GM19467 (cell line): ENCODE measurements at regions not wholly inside any gene's neighbourhood (a gene's known extent, or its start where the extent isn't known, plus 50 kb on each side); places are given as distances from the start of the nearest gene placed in this dataset.

ENCODE experiments used
- ATAC-seq: cut with Tn5 transposase; IDR thresholded peaks from one replicate; pipeline ENCODE4 v1.9.1; 2021; ENCODE audit warnings: mild to moderate bottlenecking, moderate library complexity; ENCODE audit not compliant: unreplicated experiment

- no peak for ATAC-seq
Observed at GRCh38 chr13:64959276-64959675, 2270.9 kb downstream of the PCDH9 start.

- no peak for ATAC-seq
Observed at GRCh38 chr13:64958106-64958505, 2272.0 kb downstream of the PCDH9 start.

DNA sequence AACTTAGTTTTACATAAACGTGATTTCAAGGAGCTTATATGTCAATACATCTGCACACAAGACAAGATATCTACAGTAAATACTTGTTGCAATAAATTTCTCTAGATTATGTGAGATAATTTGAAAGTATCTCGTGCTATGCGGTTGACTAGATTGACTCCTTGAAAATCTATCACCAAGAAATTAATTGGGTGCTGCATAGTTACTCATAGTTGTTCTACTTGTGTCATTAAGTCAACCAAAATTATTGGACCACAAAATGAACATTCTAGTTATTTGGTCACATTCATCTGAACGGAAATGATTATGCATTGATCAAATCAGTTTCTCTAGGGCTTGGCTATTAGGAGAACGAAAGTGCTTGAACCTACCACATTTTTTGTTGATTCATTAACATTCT lies 2291.5 kb downstream of the PCDH9 start:
- no peak for ATAC-seq

GRCh38 chr13:64937302-64937701 lies 2292.8 kb downstream of the PCDH9 start:
- ATAC-seq, result no peak

DNA sequence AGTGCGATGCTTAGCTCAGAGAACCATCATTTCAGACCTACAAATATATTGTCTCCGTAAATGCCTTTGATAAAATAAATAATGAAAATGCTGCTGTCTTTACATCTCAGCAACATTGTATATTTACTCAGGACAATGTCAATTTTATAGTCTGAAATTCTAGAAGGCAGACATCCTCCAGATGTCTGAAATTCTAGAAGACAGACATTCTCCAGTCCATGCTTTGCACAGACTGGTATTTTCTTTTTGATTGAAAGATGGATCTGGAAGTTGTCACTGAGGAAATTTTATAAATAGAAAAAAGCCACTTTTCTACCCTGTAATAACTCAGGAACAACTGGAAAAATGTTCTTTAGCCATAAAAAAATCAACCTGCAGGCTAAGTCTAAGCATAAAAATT lies 2293.3 kb downstream of the PCDH9 start:
- ATAC-seq, result no peak

GRCh38 chr13:64935441-64935840 lies 2294.7 kb downstream of the PCDH9 start:
- ATAC-seq, result no peak

- no peak for ATAC-seq
Observed at GRCh38 chr13:64934569-64935362, 2295.4 kb downstream of the PCDH9 start.

GRCh38 chr13:64930636-64931035 lies 2299.5 kb downstream of the PCDH9 start:
- ATAC-seq, result no peak

DNA sequence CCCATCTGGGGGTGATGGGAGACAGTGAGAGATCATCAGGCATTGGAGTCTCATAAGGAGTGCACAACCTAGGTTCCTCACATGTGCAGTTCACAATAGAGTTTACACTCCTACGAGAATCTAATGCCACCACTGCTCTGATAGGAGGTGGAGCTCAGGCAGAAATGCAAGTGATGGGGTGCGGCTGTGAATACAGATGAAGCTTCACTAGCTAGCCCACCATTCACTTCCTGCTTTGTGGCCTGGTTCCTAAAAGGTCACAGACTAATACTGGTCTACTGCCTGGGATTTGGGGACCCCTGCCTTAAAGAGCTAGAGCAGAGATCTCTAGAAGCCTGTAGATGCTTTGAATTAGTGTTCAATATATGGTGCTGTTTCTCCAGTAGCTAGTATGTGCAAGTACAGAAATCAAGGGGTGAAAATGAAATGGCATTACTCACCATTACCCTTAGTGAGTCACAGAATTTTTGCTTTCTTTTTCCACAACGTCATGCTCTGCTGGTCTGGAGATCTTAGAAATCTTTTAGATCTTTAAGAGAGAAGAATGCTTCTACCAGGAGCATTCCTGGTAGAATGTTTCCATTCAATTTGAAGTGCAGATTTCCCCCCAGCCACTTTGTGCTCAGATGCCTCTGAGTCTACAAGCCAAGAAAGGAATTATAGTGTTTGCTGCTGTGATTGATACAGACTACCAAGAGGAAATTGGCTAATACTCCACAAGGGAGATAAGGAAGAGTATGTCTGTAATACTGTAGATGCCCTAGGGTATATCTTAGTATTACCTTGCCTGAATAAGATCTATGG lies 2301.2 kb downstream of the PCDH9 start:
- peak; percentile 53 for ATAC-seq

DNA sequence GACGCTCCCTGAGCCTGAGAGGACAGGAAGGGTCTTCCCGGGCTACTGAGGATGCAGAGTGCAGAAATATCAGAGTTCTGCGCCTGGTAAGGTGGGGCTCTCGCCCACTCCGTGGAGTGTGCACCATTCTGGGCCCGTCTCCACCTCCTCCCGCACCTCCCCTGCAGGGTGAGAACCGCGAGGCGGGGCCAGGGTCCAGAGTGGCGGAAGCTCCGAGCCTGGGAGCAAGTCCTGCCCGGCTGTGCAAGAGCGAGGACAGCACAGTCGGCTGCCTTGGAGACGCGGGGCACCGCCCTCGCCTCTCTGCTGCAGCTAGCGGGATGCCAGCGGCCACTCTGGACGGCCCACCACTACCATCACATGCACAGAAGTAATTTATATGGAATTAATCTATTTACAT lies 2304.4 kb downstream of the PCDH9 start:
- no peak for ATAC-seq

- no peak for ATAC-seq
Observed at GRCh38 chr13:64925284-64925683, 2304.9 kb downstream of the PCDH9 start.

DNA sequence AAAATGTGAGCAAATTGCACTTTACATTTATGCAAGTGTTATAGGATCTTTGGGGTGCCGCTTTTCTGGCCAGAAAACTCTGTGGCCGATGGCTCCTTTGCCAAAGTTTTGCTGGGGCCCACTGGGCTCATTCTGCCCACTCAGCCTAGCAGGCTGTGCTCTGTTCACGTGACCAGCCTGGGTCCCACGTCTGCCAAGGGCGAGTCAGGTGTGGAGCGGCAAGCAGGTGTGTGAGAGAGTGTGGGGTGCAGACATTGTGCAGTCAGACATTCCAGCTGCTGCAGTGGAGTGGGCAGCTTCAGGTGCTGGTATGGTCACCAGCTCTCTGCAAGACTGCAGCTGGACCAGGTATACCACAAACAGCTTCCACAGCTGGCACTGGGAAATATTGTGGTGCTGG lies 2305.7 kb downstream of the PCDH9 start:
- no peak for ATAC-seq

- ATAC-seq, result no peak
Observed at GRCh38 chr13:64917566-64917965, 2312.6 kb downstream of the PCDH9 start.

- ATAC-seq, result no peak
Observed at GRCh38 chr13:64912141-64912540, 2318.0 kb downstream of the PCDH9 start.

- ATAC-seq, result no peak
Observed at GRCh38 chr13:64910096-64910495, 2320.0 kb downstream of the PCDH9 start.

DNA sequence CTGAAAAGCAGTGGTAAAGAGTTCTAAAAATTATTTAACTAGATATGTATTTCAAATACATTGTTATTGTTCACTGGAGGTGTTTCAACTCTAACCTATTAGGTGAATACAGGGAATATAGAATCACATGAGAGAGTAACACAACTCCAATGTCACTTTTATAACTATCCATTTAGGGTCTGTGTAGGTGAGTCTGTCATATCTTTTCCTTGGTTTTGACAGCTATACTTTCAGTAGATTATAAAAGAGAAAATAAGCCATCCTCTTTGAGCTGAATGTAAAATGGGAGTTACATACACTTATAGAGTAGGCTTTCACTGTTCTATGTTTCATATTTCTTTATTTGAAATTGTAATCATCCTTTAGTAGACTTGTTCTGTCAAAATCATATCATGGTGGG lies 2321.0 kb downstream of the PCDH9 start:
- ATAC-seq, result no peak

DNA sequence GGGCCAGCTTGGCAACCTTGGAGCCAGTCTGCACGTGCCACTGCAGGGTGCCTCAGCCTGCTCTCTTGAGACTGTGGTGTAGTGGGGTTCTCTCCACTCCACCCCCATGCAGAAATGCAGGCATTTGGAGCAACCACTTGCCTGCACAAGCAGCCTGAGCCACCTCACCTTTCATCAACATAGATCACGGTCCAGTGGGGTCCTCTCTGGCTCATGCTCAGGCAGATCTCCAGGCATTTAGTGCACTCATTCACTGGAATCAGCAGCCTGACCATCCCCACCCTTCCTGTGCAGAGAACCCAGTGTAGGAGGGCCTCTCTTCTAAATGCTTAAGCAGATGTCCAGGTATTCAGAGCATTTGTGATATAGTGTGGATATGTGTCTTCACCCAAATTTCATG lies 2330.1 kb downstream of the PCDH9 start:
- no peak for ATAC-seq

DNA sequence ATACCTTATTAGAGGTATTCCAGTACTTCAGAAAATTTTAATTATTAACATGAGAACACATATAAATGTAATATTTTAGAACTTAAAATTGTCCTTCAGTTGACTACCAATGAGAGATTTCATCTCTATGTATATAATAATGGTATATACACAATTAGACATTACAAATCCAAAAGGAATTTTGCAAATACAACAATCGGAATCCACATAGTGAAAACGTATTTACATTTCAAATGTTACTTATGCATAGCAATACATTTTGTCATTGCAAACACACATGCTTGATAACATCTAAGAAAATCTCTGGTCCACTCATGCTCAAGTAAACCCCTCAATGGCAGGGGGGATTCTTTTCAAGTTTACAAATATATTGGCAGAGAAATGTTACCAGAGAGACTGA lies 2345.2 kb downstream of the PCDH9 start:
- ATAC-seq, result no peak

- ATAC-seq, result no peak
Observed at GRCh38 chr13:64877176-64877575, 2353.0 kb downstream of the PCDH9 start.

- ATAC-seq, result no peak
Observed at GRCh38 chr13:64871742-64872141, 2358.4 kb downstream of the PCDH9 start.

- no peak for ATAC-seq
Observed at GRCh38 chr13:64869539-64869938, 2360.6 kb downstream of the PCDH9 start.

DNA sequence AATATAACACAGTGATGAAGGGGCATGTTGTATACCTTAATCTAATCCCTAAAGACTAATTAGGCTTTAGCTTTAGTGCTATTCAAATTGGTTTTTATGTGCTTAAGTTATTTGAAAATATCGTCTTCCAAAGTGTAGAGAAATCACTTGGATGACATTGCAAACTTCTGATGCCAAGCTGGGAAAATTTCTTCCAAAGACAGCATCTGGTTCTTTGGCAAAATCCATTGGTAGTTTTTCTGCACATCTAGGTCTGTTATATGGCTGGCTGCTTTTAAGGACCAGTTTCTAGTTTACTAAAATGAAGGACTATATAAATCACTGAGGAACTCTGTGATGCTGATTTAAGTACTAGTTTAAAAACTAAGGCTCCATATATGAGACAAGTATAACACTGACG lies 2362.3 kb downstream of the PCDH9 start:
- no peak for ATAC-seq
